ENCODE measurements at regions not wholly inside any gene's neighbourhood (a gene's known extent, or its start where the extent isn't known, plus 50 kb on each side); places are given as distances from the start of the nearest gene placed in this dataset.

DNA sequence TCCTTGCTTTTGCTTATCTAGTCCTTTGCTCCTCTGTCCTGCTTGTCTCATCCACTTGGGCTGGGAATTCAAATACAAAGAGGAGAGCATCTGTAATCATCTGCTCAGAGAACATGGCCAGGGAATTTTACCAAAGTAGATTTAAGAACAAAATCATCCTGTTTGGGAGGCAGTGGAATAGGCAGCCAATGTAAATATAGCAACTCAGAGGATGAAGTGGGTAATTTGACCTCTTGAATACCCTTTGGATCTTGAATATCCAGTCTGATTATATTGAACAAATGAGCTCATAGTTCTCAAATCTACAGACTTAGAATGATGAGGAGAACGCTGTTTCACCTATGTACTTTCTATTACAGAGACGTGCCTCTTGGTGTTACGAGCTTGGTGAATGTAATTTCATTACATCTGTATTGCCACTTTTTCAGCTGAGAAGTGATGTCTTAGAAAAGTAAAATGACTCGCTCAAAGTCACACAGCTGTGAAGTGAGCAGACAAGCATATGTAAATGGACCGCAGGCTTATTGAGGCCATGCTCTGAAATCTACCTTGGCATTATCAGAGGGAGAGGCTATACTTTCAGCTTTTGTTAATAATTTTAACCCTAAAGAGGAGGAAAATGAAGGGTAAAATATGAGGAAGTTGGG lies 266.3 kb downstream of the MTX2 start:
- no peaks in the 10 kb centered on the region for H3K36me3 ChIP-seq (ENCODE audit: control insufficient read depth, insufficient read depth, low read length)
- TF ChIP-seq, protein P1, sequence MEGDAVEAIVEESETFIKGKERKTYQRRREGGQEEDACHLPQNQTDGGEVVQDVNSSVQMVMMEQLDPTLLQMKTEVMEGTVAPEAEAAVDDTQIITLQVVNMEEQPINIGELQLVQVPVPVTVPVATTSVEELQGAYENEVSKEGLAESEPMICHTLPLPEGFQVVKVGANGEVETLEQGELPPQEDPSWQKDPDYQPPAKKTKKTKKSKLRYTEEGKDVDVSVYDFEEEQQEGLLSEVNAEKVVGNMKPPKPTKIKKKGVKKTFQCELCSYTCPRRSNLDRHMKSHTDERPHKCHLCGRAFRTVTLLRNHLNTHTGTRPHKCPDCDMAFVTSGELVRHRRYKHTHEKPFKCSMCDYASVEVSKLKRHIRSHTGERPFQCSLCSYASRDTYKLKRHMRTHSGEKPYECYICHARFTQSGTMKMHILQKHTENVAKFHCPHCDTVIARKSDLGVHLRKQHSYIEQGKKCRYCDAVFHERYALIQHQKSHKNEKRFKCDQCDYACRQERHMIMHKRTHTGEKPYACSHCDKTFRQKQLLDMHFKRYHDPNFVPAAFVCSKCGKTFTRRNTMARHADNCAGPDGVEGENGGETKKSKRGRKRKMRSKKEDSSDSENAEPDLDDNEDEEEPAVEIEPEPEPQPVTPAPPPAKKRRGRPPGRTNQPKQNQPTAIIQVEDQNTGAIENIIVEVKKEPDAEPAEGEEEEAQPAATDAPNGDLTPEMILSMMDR (IDR thresholded peaks at IDR 0.05; ENCODE audit: insufficient read depth, low read length, poor library complexity, severe bottlenecking): no peak
- H3K27me3 ChIP-seq (ENCODE audit: control insufficient read depth, insufficient read depth, low read length): no peaks in the 10 kb centered on the region
- no peak overlapping the region for H3K4me3 ChIP-seq (ENCODE audit: low read depth, low read length)
- peak; percentile 29 for DNase-seq (ENCODE audit: low read depth)

DNA sequence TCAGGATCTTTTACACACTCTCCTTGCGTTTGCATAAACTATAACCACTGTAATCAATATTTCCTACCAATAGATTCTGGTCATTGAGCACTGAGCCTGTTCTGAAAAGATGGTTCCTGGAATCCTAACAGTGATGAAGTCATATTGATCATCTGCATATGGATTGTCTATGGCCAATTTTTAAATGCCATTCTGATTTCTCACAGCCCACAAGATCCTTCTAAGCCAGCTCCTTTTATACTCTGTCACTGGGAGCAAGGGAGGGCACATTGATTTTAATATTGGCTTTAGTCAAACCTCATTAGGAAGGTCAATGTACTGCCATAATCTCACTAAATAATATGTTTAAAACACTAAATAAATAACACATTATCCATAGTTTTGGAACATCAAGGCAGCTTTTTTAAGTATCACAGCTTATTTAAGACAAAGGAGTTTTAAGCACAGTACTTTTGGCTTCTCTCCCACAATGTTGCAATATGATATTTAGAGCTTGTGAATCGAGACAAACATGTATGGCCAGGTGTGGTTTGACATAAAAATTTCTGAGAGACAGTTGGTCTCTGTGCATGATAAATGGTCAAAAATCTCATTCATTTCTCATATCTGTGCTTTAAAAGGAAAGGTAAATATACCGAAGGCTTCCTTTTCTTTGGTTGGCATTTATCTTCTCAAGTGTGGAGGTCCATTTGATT lies 267.3 kb downstream of the MTX2 start:
- Histone ChIP-seq H3K4me3 (ENCODE audit: low read depth, low read length) (no peak overlapping the region), H3K27me3 (ENCODE audit: control insufficient read depth, insufficient read depth, low read length) (no peaks in the 10 kb centered on the region), H3K36me3 (ENCODE audit: control insufficient read depth, insufficient read depth, low read length) (no peaks in the 10 kb centered on the region)
- no peak for DNase-seq (ENCODE audit: low read depth)
- TF ChIP-seq, protein P1 (IDR thresholded peaks at IDR 0.05; ENCODE audit: insufficient read depth, low read length, poor library complexity, severe bottlenecking): no peak

DNA sequence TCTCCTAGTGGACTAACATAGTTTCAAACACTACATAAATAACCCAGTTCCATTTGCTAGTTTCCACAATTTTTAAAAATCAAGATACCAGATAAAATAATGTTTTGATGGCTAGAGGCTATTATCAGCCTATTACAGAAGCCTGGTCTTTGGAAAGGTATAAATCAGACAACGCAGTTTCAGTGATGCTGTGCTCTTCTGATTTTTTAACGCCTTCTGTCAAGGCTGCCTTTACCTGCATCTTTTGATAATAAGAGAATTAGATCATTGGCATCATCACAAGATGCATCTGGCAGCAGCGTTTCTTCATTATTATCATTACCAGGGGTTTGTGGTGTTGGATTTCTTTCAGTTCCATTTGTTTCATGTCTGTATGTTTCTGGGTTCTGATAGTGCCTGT lies 268.7 kb downstream of the MTX2 start:
- Histone ChIP-seq H3K27me3 (ENCODE audit: control insufficient read depth, insufficient read depth, low read length) (no peaks in the 10 kb centered on the region), H3K36me3 (ENCODE audit: control insufficient read depth, insufficient read depth, low read length) (no peaks in the 10 kb centered on the region), H3K4me3 (ENCODE audit: low read depth, low read length) (no peak overlapping the region)
- no peak for DNase-seq (ENCODE audit: low read depth)
- TF ChIP-seq, protein P1 (IDR thresholded peaks at IDR 0.05; ENCODE audit: insufficient read depth, low read length, poor library complexity, severe bottlenecking): no peak

DNA sequence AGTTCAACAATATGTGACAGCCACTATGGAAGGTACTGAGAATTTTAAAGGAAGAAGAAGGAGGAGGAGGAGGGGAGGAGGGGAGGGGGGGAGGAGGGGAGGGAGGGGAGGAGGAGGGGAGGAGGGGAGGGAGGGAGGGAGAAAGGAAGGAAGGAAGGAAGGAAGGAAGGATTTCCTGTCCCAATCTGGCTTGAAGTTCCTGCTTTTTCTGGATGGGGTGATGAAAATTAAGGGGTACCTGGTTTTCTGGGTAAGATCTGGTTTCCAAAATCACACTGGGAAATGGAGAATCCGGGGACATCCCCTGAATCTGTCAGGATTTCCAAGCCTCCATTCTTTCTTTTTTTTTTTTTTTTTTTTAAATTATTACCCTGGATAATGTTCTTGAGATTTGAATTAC lies 271.8 kb downstream of the MTX2 start:
- no peaks in the 10 kb centered on the region for H3K27me3 ChIP-seq (ENCODE audit: control insufficient read depth, insufficient read depth, low read length)
- DNase-seq (ENCODE audit: low read depth): no peak
- TF ChIP-seq, protein P1 (IDR thresholded peaks at IDR 0.05; ENCODE audit: insufficient read depth, low read length, poor library complexity, severe bottlenecking): no peak
- no peak overlapping the region for H3K4me3 ChIP-seq (ENCODE audit: low read depth, low read length)
- H3K36me3 ChIP-seq (ENCODE audit: control insufficient read depth, insufficient read depth, low read length): no peaks in the 10 kb centered on the region

DNA sequence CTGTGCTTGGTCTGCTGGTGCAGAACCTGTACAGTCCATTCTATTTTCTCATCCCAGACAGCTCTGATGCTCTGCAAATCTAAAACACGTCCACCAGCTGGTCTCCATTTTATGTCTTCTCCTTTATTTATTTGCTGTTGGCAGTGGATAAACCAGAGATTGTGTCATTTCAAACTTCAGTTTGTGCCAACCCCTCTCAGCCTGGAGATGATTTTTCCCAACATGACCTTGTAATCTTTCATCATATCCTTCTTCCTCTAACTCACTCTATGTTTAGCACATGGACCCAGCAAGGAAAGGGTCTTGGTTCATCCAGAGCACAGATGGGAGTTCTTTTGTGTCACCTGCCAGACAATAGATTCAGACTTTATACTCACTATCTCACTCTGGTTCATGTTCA lies 273.2 kb downstream of the MTX2 start:
- DNase-seq (ENCODE audit: low read depth): no peak
- H3K4me3 ChIP-seq (ENCODE audit: low read depth, low read length): no peak overlapping the region
- TF ChIP-seq, protein P1 (IDR thresholded peaks at IDR 0.05; ENCODE audit: insufficient read depth, low read length, poor library complexity, severe bottlenecking): no peak
- H3K36me3 ChIP-seq (ENCODE audit: control insufficient read depth, insufficient read depth, low read length): no peaks in the 10 kb centered on the region
- H3K27me3 ChIP-seq (ENCODE audit: control insufficient read depth, insufficient read depth, low read length): no peaks in the 10 kb centered on the region

DNA sequence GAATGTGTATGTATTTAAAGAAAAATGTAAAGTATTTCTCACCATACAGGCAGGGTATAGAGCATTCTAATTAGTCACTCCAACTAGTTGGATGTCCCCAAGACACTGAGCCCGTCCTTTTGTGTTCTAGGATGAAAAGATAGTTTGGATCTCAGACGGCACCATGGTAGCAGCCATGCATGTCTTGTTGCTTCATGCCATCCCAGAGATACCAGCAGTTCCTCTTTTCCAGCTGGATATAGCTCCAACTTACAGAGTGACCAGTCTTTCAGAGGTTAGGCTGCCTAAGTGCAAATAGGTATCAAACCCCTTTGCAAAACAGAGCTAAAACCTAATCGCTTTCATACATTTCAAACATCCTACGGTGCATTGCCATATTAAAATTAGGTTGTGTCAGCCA lies 275.3 kb downstream of the MTX2 start:
- Histone ChIP-seq H3K27me3 (ENCODE audit: control insufficient read depth, insufficient read depth, low read length) (no peaks in the 10 kb centered on the region), H3K36me3 (ENCODE audit: control insufficient read depth, insufficient read depth, low read length) (no peaks in the 10 kb centered on the region), H3K4me3 (ENCODE audit: low read depth, low read length) (no peak overlapping the region)
- no peak for DNase-seq (ENCODE audit: low read depth)
- TF ChIP-seq, protein P1 (IDR thresholded peaks at IDR 0.05; ENCODE audit: insufficient read depth, low read length, poor library complexity, severe bottlenecking): no peak
